ENCODE measurements at regions not wholly inside any gene's neighbourhood (a gene's known extent, or its start where the extent isn't known, plus 50 kb on each side); places are given as distances from the start of the nearest gene placed in this dataset.

DNA sequence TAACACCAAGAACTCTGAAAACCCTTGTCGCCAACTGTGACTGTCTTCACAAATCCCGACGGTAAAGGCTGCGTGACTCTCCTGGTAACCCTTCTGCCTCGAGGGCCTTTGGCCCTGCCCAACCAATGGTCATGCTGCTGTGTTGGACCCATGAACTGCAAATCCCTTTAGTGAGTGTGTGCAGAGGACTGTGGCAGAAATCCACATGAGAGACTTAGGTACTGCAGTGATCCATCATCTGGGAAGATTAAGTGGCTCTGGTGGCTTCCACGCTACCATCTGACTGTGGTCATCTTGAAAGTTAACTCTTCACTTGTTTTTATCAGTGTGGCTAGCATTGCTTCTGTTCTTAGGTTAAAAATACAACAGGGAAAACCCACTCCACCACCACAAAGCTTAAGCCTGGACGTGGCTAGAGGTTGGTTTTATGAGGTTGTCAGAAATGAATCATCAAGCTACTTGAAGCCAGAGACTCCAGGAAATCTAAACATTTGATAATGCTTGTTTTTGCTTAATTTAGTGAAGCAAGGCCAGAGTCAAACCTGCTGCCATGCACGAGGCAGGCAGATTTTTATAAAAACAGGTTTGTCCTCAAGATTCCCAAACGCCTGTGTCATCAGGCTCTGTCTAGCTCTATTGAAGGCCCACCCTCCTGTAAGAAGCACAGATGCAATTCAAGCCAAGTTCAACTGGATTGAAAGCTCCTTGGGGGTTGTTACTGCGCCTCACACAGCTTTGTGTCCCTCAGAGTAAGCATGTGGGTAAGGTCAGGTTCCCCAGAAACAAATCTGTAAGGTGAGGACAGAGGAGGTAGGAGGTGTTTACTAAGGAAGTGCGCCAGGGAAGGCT lies 52.7 kb upstream of the ERCC6L2 start:
- DNase-seq (ENCODE audit: low spot score) = peak; percentile 87

- DNase-seq (ENCODE audit: low spot score) = no peak
Observed at GRCh38 chr9:95822015-95822414, 53.5 kb upstream of the ERCC6L2 start.

DNA sequence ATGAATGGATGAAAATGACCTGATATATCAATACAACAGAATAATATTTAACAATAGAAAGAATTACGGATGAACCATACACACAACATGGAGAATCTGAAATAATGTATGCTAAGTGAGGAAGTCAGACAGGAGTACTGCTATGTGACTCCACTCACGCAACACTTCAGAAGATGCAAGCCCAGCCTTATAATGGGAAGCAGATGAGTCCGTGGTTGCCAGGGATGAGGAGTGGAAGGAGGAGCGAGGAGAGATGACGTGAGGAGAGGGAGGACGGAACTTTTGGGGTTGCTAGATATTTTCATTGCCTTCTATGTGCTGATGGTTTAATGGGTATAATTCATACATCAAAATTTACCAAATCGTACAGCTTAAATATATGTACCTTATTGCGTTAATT lies 55.4 kb upstream of the ERCC6L2 start:
- no peak for DNase-seq (ENCODE audit: low spot score)

DNA sequence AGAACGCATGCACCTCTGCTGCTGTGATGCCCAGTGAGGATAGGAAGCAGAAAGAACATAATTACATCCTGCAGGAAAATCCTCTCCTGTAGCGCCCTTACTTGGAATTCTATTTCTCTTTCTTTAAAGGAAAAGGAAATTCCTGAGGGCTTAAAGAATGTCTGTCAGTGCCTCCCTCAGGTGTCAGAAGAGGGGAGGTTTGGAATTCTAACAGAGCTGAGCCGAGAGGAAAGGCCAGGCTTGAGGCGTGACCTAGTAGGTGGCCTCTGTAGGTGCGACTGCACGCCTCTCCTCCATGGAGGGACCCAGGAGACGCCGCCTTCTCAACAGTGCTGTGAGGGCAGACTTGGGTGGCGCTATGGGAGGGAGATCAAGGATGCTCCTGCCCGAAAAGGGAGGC lies 55.9 kb upstream of the ERCC6L2 start:
- DNase-seq (ENCODE audit: low spot score) = no peak

GRCh38 chr9:95817205-95817604 lies 58.3 kb upstream of the ERCC6L2 start:
- no peak for DNase-seq (ENCODE audit: low spot score)

DNA sequence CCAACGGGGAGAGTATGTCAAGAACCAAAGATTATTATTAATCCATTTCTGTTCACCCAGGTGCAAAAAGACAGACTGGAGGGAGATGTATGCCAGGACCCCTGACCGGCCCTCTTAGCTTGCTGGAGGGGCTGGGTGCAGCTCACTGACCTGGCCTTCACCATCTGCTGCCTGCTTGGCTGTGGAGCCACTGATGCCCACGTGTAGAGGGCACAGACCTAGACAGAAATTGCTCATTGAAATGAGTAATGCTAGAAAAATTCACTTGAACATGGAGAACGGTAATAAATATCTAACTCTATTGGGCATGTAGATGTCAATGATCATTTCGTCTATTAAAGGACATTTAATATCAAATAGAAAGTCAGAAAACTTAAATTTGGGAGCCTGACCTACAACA lies 58.8 kb upstream of the ERCC6L2 start:
- no peak for DNase-seq (ENCODE audit: low spot score)

DNA sequence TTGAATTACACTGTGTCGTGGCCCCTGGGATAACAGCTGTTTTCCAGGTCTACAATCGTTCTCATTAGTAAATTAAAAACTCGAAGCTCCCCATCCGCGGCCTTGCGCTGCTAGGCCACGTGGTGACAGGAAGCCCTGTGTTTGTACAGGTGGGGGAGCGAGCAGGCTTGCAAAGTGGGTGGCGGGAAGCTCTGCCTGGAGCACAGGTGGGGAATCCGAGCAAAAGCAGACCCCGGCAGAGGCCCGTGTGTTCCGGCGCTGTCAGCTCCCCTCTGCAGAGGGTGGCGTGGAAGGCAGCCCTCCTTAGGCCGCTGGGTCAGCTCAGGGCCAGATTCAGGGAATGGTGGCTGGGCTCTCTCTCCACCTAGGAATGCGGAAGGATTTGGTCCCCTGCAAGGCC lies 59.5 kb upstream of the ERCC6L2 start:
- no peak for DNase-seq (ENCODE audit: low spot score)

- DNase-seq (ENCODE audit: low spot score) = no peak
Observed at GRCh38 chr9:95815133-95815532, 60.4 kb upstream of the ERCC6L2 start.

DNA sequence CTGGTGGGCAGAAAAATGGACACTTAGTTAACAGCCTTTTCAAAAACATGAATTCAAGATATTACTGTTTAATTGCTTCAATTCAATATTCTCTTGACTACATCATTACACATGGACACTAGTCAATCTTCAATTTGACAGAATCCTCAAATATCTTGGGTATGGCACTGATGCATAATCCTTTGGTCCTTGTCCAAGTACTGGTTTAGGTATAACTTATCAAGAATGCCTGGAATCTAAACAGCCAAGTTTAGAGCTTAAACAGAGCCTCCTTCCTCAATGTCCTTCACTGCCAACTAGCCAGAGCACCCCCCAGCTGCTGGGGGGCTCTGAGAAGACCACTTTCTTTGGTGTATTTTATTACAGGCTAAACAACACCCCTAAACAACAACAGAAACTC lies 61.6 kb upstream of the ERCC6L2 start:
- no peak for DNase-seq (ENCODE audit: low spot score)

DNA sequence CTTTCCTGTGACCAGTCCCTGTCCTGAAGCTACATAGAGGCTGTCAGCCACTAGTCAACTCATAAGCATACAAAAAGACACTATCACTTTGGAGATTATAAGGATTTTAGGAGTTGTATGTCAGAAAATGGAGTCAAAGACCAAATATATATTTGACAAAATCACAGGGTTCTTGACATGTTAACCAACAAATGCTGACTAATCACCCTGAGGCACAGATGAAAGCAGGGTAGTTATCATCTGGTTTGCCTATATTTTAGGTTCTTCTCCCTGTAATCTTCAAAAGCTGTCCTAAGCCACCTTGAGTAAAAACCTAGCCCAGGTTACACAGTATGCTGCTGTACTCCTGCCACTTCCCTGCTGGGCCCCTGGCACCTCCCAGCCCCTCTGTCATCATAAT lies 64.7 kb upstream of the ERCC6L2 start:
- no peak for DNase-seq (ENCODE audit: low spot score)

DNA sequence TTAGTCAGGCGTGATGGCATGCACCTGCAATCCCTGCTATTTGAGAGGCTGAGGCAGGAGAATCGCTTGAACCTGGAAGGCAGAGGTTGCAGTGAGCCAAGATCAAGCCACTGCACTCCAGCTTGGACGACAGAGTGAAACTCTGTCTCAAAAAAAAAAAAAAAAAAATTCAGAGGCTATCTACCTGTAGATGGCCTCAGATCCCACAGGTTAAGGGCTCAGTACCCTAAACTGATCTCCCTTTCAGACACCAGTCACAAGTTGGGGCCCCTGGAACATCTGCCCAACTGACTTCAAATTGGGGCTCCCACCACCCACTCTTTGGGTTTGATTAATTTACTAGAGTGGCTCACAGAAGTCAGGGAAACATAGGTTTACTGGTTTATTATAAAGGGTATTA lies 65.4 kb upstream of the ERCC6L2 start:
- DNase-seq (ENCODE audit: low spot score) = no peak

GRCh38 chr9:95809686-95810085 lies 65.8 kb upstream of the ERCC6L2 start:
- no peak for DNase-seq (ENCODE audit: low spot score)

GRCh38 chr9:95808011-95808410 lies 67.5 kb upstream of the ERCC6L2 start:
- no peak for DNase-seq (ENCODE audit: low spot score)

GRCh38 chr9:95807326-95807947 lies 68.1 kb upstream of the ERCC6L2 start:
- DNase-seq (ENCODE audit: low spot score) = no peak

- no peak for DNase-seq (ENCODE audit: low spot score)
Observed at GRCh38 chr9:95803197-95803596, 72.3 kb upstream of the ERCC6L2 start.

- DNase-seq (ENCODE audit: low spot score) = no peak
Observed at GRCh38 chr9:95801797-95802196, 73.7 kb upstream of the ERCC6L2 start.

- DNase-seq (ENCODE audit: low spot score) = no peak
Observed at GRCh38 chr9:95796029-95796428, 79.5 kb upstream of the ERCC6L2 start.

- DNase-seq (ENCODE audit: low spot score) = no peak
Observed at GRCh38 chr9:95793924-95794828, 81.3 kb upstream of the ERCC6L2 start.

GRCh38 chr9:95791695-95792094 lies 83.8 kb upstream of the ERCC6L2 start:
- no peak for DNase-seq (ENCODE audit: low spot score)

DNA sequence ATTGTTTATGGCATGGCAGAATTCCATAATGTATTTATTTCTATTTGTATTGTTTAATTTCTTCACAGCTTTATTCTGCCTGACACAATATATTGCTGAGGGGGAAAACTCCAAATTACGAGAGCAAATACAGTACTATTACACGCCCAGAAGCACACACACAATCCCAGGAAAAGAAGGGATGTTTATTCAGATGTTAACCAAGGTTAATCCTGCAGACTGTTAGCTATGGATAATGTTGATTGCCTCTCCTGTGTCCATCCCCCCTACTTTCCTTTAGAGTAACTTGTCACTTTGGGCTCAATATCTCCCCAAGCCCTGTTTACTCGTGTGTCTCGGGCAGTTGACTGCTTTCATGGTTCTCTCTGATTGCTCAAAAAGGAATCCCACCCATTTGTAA lies 84.2 kb upstream of the ERCC6L2 start:
- DNase-seq (ENCODE audit: low spot score) = no peak

GRCh38 chr9:95788521-95788991 lies 86.9 kb upstream of the ERCC6L2 start:
- no peak for DNase-seq (ENCODE audit: low spot score)

GRCh38 chr9:95788021-95788420 lies 87.5 kb upstream of the ERCC6L2 start:
- no peak for DNase-seq (ENCODE audit: low spot score)

GRCh38 chr9:95785209-95785608 lies 90.3 kb upstream of the ERCC6L2 start:
- DNase-seq (ENCODE audit: low spot score) = no peak
